Coronary artery (tissue), 2 donors: ENCODE measurements at regions not wholly inside any gene's neighbourhood (a gene's known extent, or its start where the extent isn't known, plus 50 kb on each side); places are given as distances from the start of the nearest gene placed in this dataset.
"Not testable (repeated sequence)": the region's sequence is repeated elsewhere in the genome, so short reads cannot be mapped to it uniquely, and the experiment has no call there.

Experiments used
- DNase-seq: peaks from one replicate; pipeline ENCODE4 v3.0.0-alpha.2; 2017; ENCODE audit warnings: low spot score
- H3K27ac ChIP-seq, 2 donors: fragments of 200-600 bp; sonication (generic); one replicate each; pipeline ENCODE4 v1.5.1; 2016 to 2019
- H3K4me3 ChIP-seq: fragments of 200-600 bp; sonication (generic); 2 replicates; pipeline ENCODE4 v1.5.1; 2016; ENCODE audit warnings: mild to moderate bottlenecking, moderate library complexity
- CTCF ChIP-seq: fragments of 200-600 bp; sonication (generic); IDR thresholded peaks from one replicate; pipeline ENCODE4 v1.5.1; 2019; ENCODE audit warnings: antibody characterized with exemption

- TF ChIP-seq CTCF = no peak
- no peak for DNase-seq
- no peak overlapping the region for H3K4me3 ChIP-seq
- H3K27ac ChIP-seq = no peak overlapping the region
Observed at GRCh38 chr1:185464777-185465176, 147.7 kb upstream of the IVNS1ABP start.

GRCh38 chr1:185463433-185463832 lies 146.4 kb upstream of the IVNS1ABP start:
- no peak for TF ChIP-seq CTCF

GRCh38 chr1:185463011-185463410 lies 146.0 kb upstream of the IVNS1ABP start:
- no peak for TF ChIP-seq CTCF
- no peak overlapping the region for H3K27ac ChIP-seq
- H3K4me3 ChIP-seq = no peak overlapping the region
- no peak for DNase-seq

More at GRCh38 chr1:185463433-185463832, 146.4 kb upstream of the IVNS1ABP start:
- Histone ChIP-seq H3K4me3 (no peak overlapping the region), H3K27ac (no peak overlapping the region)
- DNase-seq = no peak

- H3K4me3 ChIP-seq, DNase-seq, H3K27ac ChIP-seq: not testable (repeated sequence)
Observed at GRCh38 chr1:185460723-185461122, 143.7 kb upstream of the IVNS1ABP start.

GRCh38 chr1:185459141-185459540 lies 142.1 kb upstream of the IVNS1ABP start:
- H3K27ac ChIP-seq = no peak overlapping the region
- DNase-seq = no peak
- no peak for TF ChIP-seq CTCF
- no peak overlapping the region for H3K4me3 ChIP-seq

GRCh38 chr1:185458670-185459069 lies 141.6 kb upstream of the IVNS1ABP start:
- no peak for DNase-seq
- H3K27ac ChIP-seq = no peak overlapping the region
- no peak for TF ChIP-seq CTCF
- no peak overlapping the region for H3K4me3 ChIP-seq

- H3K4me3 ChIP-seq = no peak overlapping the region
- TF ChIP-seq CTCF = no peak
- H3K27ac ChIP-seq = no peak overlapping the region
- no peak for DNase-seq
Observed at GRCh38 chr1:185453496-185454192, 136.6 kb upstream of the IVNS1ABP start.
